CD4-positive, alpha-beta T cell (primary cell): ENCODE measurements at regions not wholly inside any gene's neighbourhood (a gene's known extent, or its start where the extent isn't known, plus 50 kb on each side); places are given as distances from the start of the nearest gene placed in this dataset.

ENCODE experiments used
- ATAC-seq: fragments of 200-7000 bp; cut with Tn5 transposase; one replicate; pipeline ENCODE4 v1.10.0; 2022; ENCODE audit warnings: mild to moderate bottlenecking; ENCODE audit not compliant: poor library complexity
- CTCF ChIA-PET: fragments of 350-600 bp; sonication (Branson Sonifier 250); formaldehyde crosslinking; loops from one replicate; lab custom pipeline; 2021; ENCODE audit warnings: antibody characterized with exemption, inconsistent platforms; lab: Charles Lee
- POLR2A ChIA-PET: fragments of 350-600 bp; sonication (Branson Sonifier 250); formaldehyde crosslinking; loops from one replicate; lab custom pipeline; 2021; ENCODE audit warnings: antibody characterized with exemption, inconsistent platforms; lab: Charles Lee
- DNase-seq, 14 experiments: peaks; one replicate each; pipeline ENCODE4 v3.0.0-alpha.2; 2013 to 2020; ENCODE audit warnings: mixed read lengths in 2 of 14
- H3K27ac ChIP-seq, 2 donors: one replicate each; pipeline versions ENCODE4 v1.5.1 to v1.7.0; 2013; ENCODE audit warnings: low read length in 2 of 2, low read depth in 1 of 2, mild to moderate bottlenecking in 1 of 2
- H3K27me3 ChIP-seq, 2 experiments: 1 replicate in 1 of 2; 2 replicates in 1 of 2; pipeline versions ENCODE4 v1.6.1 to v1.7.0; 2013; ENCODE audit warnings: low read length in 2 of 2, control low read depth in 1 of 2, mild to moderate bottlenecking in 1 of 2, moderate library complexity in 1 of 2; ENCODE audit not compliant: insufficient read depth in 2 of 2, control insufficient read depth in 1 of 2
- H3K36me3 ChIP-seq: one replicate; pipeline ENCODE4 v1.6.1; 2013; ENCODE audit warnings: low read length, control low read depth; ENCODE audit not compliant: insufficient read depth
- H3K4me1 ChIP-seq: one replicate; pipeline ENCODE4 v1.6.1; 2013; ENCODE audit warnings: low read length, control low read depth; ENCODE audit not compliant: insufficient read depth
- H3K4me3 ChIP-seq: one replicate; pipeline ENCODE4 v1.5.1; 2013; ENCODE audit warnings: mild to moderate bottlenecking, low read length, moderate library complexity
- H3K9me3 ChIP-seq, 2 experiments: 1 replicate in 1 of 2; 2 replicates in 1 of 2; pipeline versions ENCODE4 v1.6.1 to v1.7.0; 2013; ENCODE audit warnings: low read length in 2 of 2, mild to moderate bottlenecking in 2 of 2, control low read depth in 1 of 2, moderate library complexity in 1 of 2; ENCODE audit not compliant: control insufficient read depth in 1 of 2, insufficient read depth in 1 of 2
- H3K27ac Mint-ChIP-seq: one replicate; pipeline ENCODE4 v1.8.0; 2020; ENCODE audit warnings: mixed read lengths
- H3K27me3 Mint-ChIP-seq: one replicate; pipeline ENCODE4 v1.8.0; 2021; ENCODE audit warnings: mixed read lengths
- H3K36me3 Mint-ChIP-seq: one replicate; pipeline ENCODE4 v1.8.0; 2021; ENCODE audit warnings: low read depth, mixed read lengths
- H3K4me1 Mint-ChIP-seq: one replicate; pipeline ENCODE4 v1.8.0; 2021; ENCODE audit warnings: low read depth, mixed read lengths
- H3K4me3 Mint-ChIP-seq: one replicate; pipeline ENCODE4 v1.8.0; 2020; ENCODE audit warnings: mild to moderate bottlenecking, mixed read lengths
- H3K9me3 Mint-ChIP-seq: one replicate; pipeline ENCODE4 v1.8.0; 2020; ENCODE audit warnings: mixed read lengths
- CTCF ChIP-seq: fragments of 200-600 bp; IDR thresholded peaks from one replicate; pipeline ENCODE4 v1.8.0; 2022; ENCODE audit warnings: antibody characterized with exemption, mild to moderate bottlenecking
- intact Hi-C, 2 experiments: fragments of 100-400 bp; cut with DNase I in 1 of 2; cut with micrococcal nuclease in 1 of 2; formaldehyde crosslinking; loops; one replicate each; pipeline versions ENCODE4 v1.15.1 to v1.9.0; 2023 to 2025; cut with DNase I, micrococcal nuclease

DNA sequence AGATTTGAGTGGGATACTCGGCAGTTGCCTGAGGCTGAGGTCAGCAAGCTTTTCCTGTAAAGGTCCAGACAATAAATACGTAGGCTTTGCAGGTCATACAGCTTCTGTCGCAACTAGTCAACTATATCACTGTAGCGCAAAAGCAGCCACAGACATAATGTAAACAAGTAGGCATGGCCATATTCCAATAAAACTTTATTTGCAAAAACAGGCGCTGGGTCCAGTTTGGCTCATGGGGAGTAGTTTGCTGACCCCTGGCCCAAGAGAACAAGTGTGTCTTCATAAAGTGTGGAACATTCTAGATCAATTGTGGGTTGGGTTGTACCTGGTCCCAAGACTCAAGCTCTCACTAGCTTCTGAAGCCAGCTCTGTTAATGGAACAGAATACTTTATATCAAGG, 78.8 kb downstream of the MIS18A start:
- DNase-seq: no peak
- Mint-ChIP-seq H3K4me3 (no peak overlapping the region), H3K4me1 (no peaks in the 10 kb centered on the region), H3K36me3 (no peaks in the 10 kb centered on the region), H3K27me3 (peaks cover 4% of the 10 kb centered on the region), H3K9me3 (no peaks in the 10 kb centered on the region), H3K27ac (no peak overlapping the region)
- H3K36me3 ChIP-seq: no peaks in the 10 kb centered on the region
- H3K27me3 ChIP-seq: no peaks in the 10 kb centered on the region
- no peak overlapping the region for H3K4me3 ChIP-seq
- intact Hi-C loops: no loop called here
- no peak overlapping the region for H3K27ac ChIP-seq
- no peak for TF ChIP-seq CTCF
- ChIA-PET POLR2A (no interaction called here), CTCF (no interaction called here)
- peaks cover 0 to 8% of the 10 kb centered on the region in 2 experiments for H3K9me3 ChIP-seq
- no peak for ATAC-seq
- no peaks in the 10 kb centered on the region for H3K4me1 ChIP-seq

- POLR2A ChIA-PET: no interaction called here
- no peaks in the 10 kb centered on the region for H3K27me3 ChIP-seq
- no peak for TF ChIP-seq CTCF
- Mint-ChIP-seq H3K27me3 (peaks cover 4% of the 10 kb centered on the region), H3K36me3 (no peaks in the 10 kb centered on the region), H3K4me3 (no peak overlapping the region), H3K4me1 (no peaks in the 10 kb centered on the region), H3K9me3 (no peaks in the 10 kb centered on the region), H3K27ac (no peak overlapping the region)
- no peak overlapping the region for H3K27ac ChIP-seq
- DNase-seq: no peak
- H3K9me3 ChIP-seq: no peaks in the 10 kb centered on the region
- ATAC-seq: no peak
- intact Hi-C loops: no loop called here
- CTCF ChIA-PET: no interaction called here
- H3K36me3 ChIP-seq: no peaks in the 10 kb centered on the region
- no peak overlapping the region for H3K4me3 ChIP-seq
- H3K4me1 ChIP-seq: no peaks in the 10 kb centered on the region
These were observed 80.5 kb downstream of the MIS18A start for GRCh38 chr21:32198384-32198783.

DNA sequence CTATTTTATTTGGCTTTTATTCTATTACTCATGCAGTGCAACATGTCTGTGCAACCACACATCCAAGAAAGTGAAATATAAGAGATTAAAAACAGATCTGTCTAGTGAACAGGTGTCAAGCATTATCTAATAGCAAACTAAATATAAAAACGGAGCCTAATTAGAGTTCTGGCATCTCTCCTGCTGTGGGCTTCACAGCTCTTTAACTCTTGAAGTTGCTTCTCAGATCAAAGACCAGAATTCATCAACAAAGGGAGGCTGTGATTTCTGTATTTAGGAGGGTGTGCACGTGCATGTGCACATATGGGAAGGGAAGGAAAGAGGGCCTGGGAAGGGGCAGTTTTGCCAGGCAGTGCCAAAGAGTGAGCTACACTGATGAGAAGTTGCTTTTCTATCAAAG, 81.0 kb downstream of the MIS18A start:
- H3K27me3 Mint-ChIP-seq: peaks cover 4% of the 10 kb centered on the region
- H3K4me3 ChIP-seq: no peak overlapping the region
- no peaks in the 10 kb centered on the region for H3K36me3 Mint-ChIP-seq
- intact Hi-C loops: no loop called here
- no peak overlapping the region for H3K27ac Mint-ChIP-seq
- DNase-seq (no peak), ATAC-seq (no peak)
- no peaks in the 10 kb centered on the region for H3K27me3 ChIP-seq
- no peak overlapping the region for H3K4me3 Mint-ChIP-seq
- H3K4me1 Mint-ChIP-seq: no peaks in the 10 kb centered on the region
- H3K4me1 ChIP-seq: no peaks in the 10 kb centered on the region
- H3K9me3 ChIP-seq: no peaks in the 10 kb centered on the region
- no peaks in the 10 kb centered on the region for H3K9me3 Mint-ChIP-seq
- TF ChIP-seq CTCF: no peak
- no peaks in the 10 kb centered on the region for H3K36me3 ChIP-seq
- H3K27ac ChIP-seq: no peak overlapping the region
- CTCF ChIA-PET: no interaction called here
- POLR2A ChIA-PET: no interaction called here
